GM18511 (cell line): ENCODE measurements at regions not wholly inside any gene's neighbourhood (a gene's known extent, or its start where the extent isn't known, plus 50 kb on each side); places are given as distances from the start of the nearest gene placed in this dataset.
"Not testable (repeated sequence)": the region's sequence is repeated elsewhere in the genome, so short reads cannot be mapped to it uniquely, and the experiment has no call there.

Experiments
- ATAC-seq: cut with Tn5 transposase; IDR thresholded peaks from one replicate; pipeline ENCODE4 v1.9.1; 2021; ENCODE audit warnings: mild to moderate bottlenecking, moderate library complexity; ENCODE audit not compliant: unreplicated experiment

- ATAC-seq, result no peak
Measured at GRCh38 chr2:18993756-18994338, 364.6 kb downstream of the OSR1 start.

- ATAC-seq, result no peak
Measured at GRCh38 chr2:18991177-18992168, 366.9 kb downstream of the OSR1 start.

DNA sequence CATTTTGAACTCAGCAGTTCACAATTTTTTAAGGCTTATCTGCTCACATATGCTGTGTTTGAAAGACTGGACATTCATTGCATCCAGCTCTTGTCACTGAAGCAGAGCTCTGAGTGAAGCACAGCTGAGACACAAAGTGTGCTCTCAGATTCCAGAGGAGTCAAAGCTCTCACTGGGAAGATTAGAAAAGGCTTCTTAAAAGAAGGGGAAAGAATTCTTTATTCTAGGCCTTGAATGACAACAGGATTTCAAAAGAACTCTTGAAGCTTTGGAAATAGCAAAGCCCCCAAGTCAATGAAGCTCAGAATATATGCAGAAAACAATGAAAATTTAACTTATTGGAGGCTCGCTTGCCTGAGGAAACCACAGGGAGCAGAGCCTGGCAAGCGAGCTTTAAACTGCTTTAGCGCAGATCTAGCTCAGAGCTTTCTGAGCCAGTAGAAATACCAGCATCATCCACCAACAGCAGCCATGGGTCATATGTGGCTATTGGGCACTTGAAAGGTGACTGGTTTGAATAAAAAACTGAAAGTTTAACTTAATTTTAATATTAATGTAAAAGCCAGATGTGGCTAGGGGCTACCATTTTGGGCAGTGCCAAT is 369.7 kb downstream of the OSR1 start:
- ATAC-seq, result no peak

DNA sequence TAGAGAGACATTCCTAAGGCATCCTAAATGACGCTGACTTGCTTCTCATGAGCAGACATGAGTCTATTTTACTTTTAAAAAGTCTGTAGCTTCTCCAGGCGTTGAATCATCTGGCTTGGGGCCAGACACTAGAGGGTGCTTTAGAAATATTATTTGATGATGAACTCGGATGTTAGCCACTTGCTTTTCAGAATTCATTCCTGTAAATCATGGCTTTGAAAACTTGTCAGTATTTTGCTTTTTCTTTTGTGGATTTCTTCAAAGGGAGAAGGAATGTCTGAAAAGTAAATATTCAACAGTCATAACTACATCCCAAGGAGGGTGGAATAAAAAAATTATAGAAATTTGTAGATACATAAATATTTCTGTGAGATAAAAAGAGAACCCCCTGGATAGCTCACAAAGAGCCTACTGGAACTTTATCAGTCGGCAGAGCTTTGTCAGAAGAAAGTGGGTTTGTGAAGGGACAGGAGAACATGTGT is 370.8 kb downstream of the OSR1 start:
- ATAC-seq, result no peak

DNA sequence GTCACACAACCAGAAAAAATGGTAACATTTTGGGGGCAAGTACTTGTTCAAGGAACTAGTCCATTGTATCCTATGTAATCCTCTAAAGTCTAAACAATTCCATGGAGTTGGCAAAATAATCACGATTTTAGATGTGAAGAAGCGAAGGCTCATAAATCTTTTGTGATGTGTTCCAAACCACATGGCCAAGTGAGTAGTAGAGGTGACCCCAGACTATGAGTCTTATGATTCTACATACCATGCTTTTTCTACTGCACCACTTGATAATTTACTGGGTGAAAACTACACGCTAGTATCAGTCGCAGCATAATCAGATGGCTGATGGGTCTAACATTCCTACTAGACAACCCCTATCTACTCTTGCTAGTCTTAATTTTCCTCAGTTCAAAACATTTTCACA is 371.4 kb downstream of the OSR1 start:
- ATAC-seq, result no peak

DNA sequence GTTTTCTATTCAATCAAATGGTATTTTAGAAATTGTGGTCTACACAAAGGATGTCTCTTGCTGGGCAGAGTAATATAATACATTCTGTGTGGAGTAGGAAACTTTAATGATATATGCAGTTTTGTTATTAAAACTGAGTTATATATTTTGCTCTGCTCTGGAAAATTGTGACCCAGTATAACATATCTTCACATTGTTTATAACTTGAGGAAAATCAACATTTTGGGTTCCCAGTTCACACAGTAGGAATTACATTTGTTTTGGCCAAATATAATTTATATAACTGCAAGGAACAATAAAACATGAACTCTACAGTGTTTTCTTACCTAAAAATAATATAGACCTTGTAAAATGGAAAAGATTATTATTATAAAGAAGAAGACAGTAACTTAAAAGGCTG is 372.4 kb downstream of the OSR1 start:
- ATAC-seq, result no peak

GRCh38 chr2:18980786-18981430 is 377.5 kb downstream of the OSR1 start:
- no peak for ATAC-seq

GRCh38 chr2:18980104-18980785 is 378.2 kb downstream of the OSR1 start:
- no peak for ATAC-seq

- ATAC-seq, result no peak
Measured at GRCh38 chr2:18977409-18977808, 381.0 kb downstream of the OSR1 start.

- peak; percentile 97 for ATAC-seq
Measured at GRCh38 chr2:18976168-18976961, 382.1 kb downstream of the OSR1 start.

DNA sequence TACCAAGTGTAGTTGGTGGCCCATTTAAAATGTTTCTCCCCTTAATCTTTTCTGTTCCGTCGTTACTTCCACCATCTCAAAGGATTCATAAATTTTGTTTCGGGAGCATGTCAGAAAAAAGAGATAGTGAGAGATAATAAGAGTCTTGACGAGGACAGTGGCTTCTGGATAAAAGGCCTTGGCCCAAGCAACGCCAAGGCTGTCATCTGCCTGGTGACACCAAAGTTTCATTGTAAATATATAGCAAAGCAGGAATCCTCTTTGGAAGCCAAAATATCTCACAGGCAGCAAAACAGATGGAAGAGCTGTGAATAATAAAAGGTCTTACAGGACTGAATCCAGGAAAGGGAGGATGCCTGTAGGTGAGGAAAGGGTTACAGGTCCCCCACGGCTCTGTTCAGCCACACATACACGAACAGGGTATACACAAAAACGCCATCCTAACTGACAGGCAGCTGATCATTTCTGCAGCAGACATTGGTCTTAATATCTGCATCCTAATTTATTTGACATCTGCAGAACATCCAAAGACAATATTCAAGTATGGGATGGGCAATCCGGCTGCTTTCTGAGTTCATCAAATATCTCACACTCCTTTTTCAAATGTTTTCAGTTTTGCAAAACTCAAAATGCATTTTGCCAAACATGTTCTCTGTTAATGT is 382.8 kb downstream of the OSR1 start:
- ATAC-seq, result peak; percentile 7

- ATAC-seq, result no peak
Measured at GRCh38 chr2:18971628-18972027, 382.3 kb upstream of the NT5C1B start.

GRCh38 chr2:18971069-18971378 is 381.7 kb upstream of the NT5C1B start:
- ATAC-seq, result no peak

GRCh38 chr2:18966131-18966530 is 376.8 kb upstream of the NT5C1B start:
- ATAC-seq, result no peak

- not testable (repeated sequence) for ATAC-seq
Measured at GRCh38 chr2:18963739-18964256, 374.4 kb upstream of the NT5C1B start.

- no peak for ATAC-seq
Measured at GRCh38 chr2:18961991-18962421, 372.6 kb upstream of the NT5C1B start.

GRCh38 chr2:18959952-18960717 is 370.8 kb upstream of the NT5C1B start:
- ATAC-seq, result no peak

DNA sequence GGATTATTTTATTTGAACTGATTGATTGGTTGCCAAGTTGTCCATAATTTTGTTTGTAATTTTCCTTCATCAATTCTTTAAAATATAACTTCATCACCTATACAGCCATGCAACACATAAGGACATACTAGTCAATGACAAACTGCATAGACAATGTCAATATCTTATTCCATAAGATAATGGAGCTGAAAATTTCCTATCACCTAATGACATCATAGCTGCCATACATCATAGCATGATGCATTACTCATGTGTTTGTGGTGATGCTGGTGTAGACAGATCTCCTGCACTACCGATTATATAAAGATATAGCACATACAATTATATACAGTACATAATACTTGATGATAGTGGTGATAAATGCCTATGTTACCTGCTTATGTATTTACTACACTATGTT is 369.8 kb upstream of the NT5C1B start:
- no peak for ATAC-seq
